HG02938 (cell line): ENCODE measurements at regions not wholly inside any gene's neighbourhood (a gene's known extent, or its start where the extent isn't known, plus 50 kb on each side); places are given as distances from the start of the nearest gene placed in this dataset.
"Not testable (repeated sequence)": the region's sequence is repeated elsewhere in the genome, so short reads cannot be mapped to it uniquely, and the experiment has no call there.

Experiments
- ATAC-seq: cut with Tn5 transposase; IDR thresholded peaks from one replicate; pipeline ENCODE4 v1.9.1; 2021; ENCODE audit warnings: mild to moderate bottlenecking, moderate library complexity; ENCODE audit not compliant: unreplicated experiment

GRCh38 chr4:126386512-126386911 is 1071.8 kb downstream of the FAT4 start:
- no peak for ATAC-seq

GRCh38 chr4:126395664-126396063 is 1080.9 kb downstream of the FAT4 start:
- no peak for ATAC-seq

GRCh38 chr4:126396121-126396520 is 1081.4 kb downstream of the FAT4 start:
- no peak for ATAC-seq

GRCh38 chr4:126396703-126397102 is 1081.9 kb downstream of the FAT4 start:
- ATAC-seq: no peak

- no peak for ATAC-seq
Observed at GRCh38 chr4:126404549-126404948, 1089.8 kb downstream of the FAT4 start.

- no peak for ATAC-seq
Observed at GRCh38 chr4:126405369-126405982, 1090.7 kb downstream of the FAT4 start.

GRCh38 chr4:126409746-126410145 is 1095.0 kb downstream of the FAT4 start:
- no peak for ATAC-seq

GRCh38 chr4:126411047-126411446 is 1096.3 kb downstream of the FAT4 start:
- ATAC-seq: no peak

- ATAC-seq: not testable (repeated sequence)
Observed at GRCh38 chr4:126412310-126412709, 1097.6 kb downstream of the FAT4 start.

GRCh38 chr4:126414741-126415140 is 1100.0 kb downstream of the FAT4 start:
- ATAC-seq: no peak

GRCh38 chr4:126419266-126419665 is 1104.5 kb downstream of the FAT4 start:
- no peak for ATAC-seq

GRCh38 chr4:126427853-126428252 is 1113.1 kb downstream of the FAT4 start:
- ATAC-seq: no peak

GRCh38 chr4:126431049-126431448 is 1116.3 kb downstream of the FAT4 start:
- no peak for ATAC-seq

GRCh38 chr4:126435491-126435890 is 1120.7 kb downstream of the FAT4 start:
- ATAC-seq: no peak

GRCh38 chr4:126440297-126440696 is 1125.5 kb downstream of the FAT4 start:
- no peak for ATAC-seq

- ATAC-seq: no peak
Observed at GRCh38 chr4:126441173-126442035, 1126.6 kb downstream of the FAT4 start.

- ATAC-seq: no peak
Observed at GRCh38 chr4:126445596-126445995, 1130.8 kb downstream of the FAT4 start.

- no peak for ATAC-seq
Observed at GRCh38 chr4:126446917-126447316, 1132.2 kb downstream of the FAT4 start.

- no peak for ATAC-seq
Observed at GRCh38 chr4:126448086-126448845, 1133.5 kb downstream of the FAT4 start.

GRCh38 chr4:126451237-126451873 is 1136.6 kb downstream of the FAT4 start:
- no peak for ATAC-seq

- ATAC-seq: no peak
Observed at GRCh38 chr4:126455865-126456264, 1141.1 kb downstream of the FAT4 start.
